NOMO-1 treated with DMSO at 0.1 percent for 48 hours (cell line): ENCODE measurements at regions not wholly inside any gene's neighbourhood (a gene's known extent, or its start where the extent isn't known, plus 50 kb on each side); places are given as distances from the start of the nearest gene placed in this dataset.

Experiments
- DNase-seq: peaks from one replicate; lab custom pipeline; 2025; ENCODE audit not compliant: unreplicated experiment; lab: John Stamatoyannopoulos, UW

GRCh38 chr15:47339800-47340570, 377.3 kb upstream of the SEMA6D start:
- DNase-seq: no peak

GRCh38 chr15:47340571-47340920, 376.8 kb upstream of the SEMA6D start:
- no peak for DNase-seq

- no peak for DNase-seq
Measured at GRCh38 chr15:47349179-47349578, 368.1 kb upstream of the SEMA6D start.

- no peak for DNase-seq
Measured at GRCh38 chr15:47351501-47351900, 365.8 kb upstream of the SEMA6D start.

GRCh38 chr15:47352217-47352616, 365.1 kb upstream of the SEMA6D start:
- no peak for DNase-seq

- no peak for DNase-seq
Measured at GRCh38 chr15:47355759-47356158, 361.5 kb upstream of the SEMA6D start.

GRCh38 chr15:47356297-47356696, 361.0 kb upstream of the SEMA6D start:
- DNase-seq: no peak

- DNase-seq: no peak
Measured at GRCh38 chr15:47358876-47359275, 358.4 kb upstream of the SEMA6D start.

GRCh38 chr15:47360305-47360704, 357.0 kb upstream of the SEMA6D start:
- no peak for DNase-seq

GRCh38 chr15:47362118-47362905, 355.0 kb upstream of the SEMA6D start:
- DNase-seq: peak; percentile 64

GRCh38 chr15:47363653-47364052, 353.7 kb upstream of the SEMA6D start:
- peak; percentile 29 for DNase-seq

GRCh38 chr15:47364230-47365141, 352.8 kb upstream of the SEMA6D start:
- DNase-seq: no peak

GRCh38 chr15:47366884-47367283, 350.4 kb upstream of the SEMA6D start:
- peak; percentile 17 for DNase-seq

GRCh38 chr15:47367726-47368390, 349.4 kb upstream of the SEMA6D start:
- DNase-seq: no peak

- DNase-seq: no peak
Measured at GRCh38 chr15:47371939-47372338, 345.4 kb upstream of the SEMA6D start.

- no peak for DNase-seq
Measured at GRCh38 chr15:47374222-47374621, 343.1 kb upstream of the SEMA6D start.

GRCh38 chr15:47376190-47376589, 341.1 kb upstream of the SEMA6D start:
- peak; percentile 71 for DNase-seq

GRCh38 chr15:47377465-47377864, 339.8 kb upstream of the SEMA6D start:
- DNase-seq: no peak

GRCh38 chr15:47378527-47378926, 338.8 kb upstream of the SEMA6D start:
- no peak for DNase-seq

GRCh38 chr15:47383102-47383501, 334.2 kb upstream of the SEMA6D start:
- DNase-seq: no peak

GRCh38 chr15:47383801-47384200, 333.5 kb upstream of the SEMA6D start:
- no peak for DNase-seq
